NCI-H69 (cell line): ENCODE measurements at regions not wholly inside any gene's neighbourhood (a gene's known extent, or its start where the extent isn't known, plus 50 kb on each side); places are given as distances from the start of the nearest gene placed in this dataset.
"Not testable (repeated sequence)": the region's sequence is repeated elsewhere in the genome, so short reads cannot be mapped to it uniquely, and the experiment has no call there.

Experiments used
- DNase-seq: peaks from one replicate; lab custom pipeline; 2025; lab: John Stamatoyannopoulos, UW

- DNase-seq = not testable (repeated sequence)
These were observed 1671.4 kb downstream of the C4orf33 start for GRCh38 chr4:130767384-130767783.

- not testable (repeated sequence) for DNase-seq
These were observed 1677.0 kb downstream of the C4orf33 start for GRCh38 chr4:130772966-130773365.

- peak; percentile 47 for DNase-seq
These were observed 1712.5 kb downstream of the C4orf33 start for GRCh38 chr4:130808492-130808891.

GRCh38 chr4:130812117-130812765 is 1716.3 kb downstream of the C4orf33 start:
- peak; percentile 15 for DNase-seq

GRCh38 chr4:130814896-130815295 is 1718.9 kb downstream of the C4orf33 start:
- DNase-seq = no peak

- peak; percentile 3 for DNase-seq
These were observed 1724.5 kb downstream of the C4orf33 start for GRCh38 chr4:130820448-130820847.

GRCh38 chr4:130825284-130825683 is 1729.3 kb downstream of the C4orf33 start:
- no peak for DNase-seq

GRCh38 chr4:130850019-130850524 is 1754.1 kb downstream of the C4orf33 start:
- DNase-seq = peak; percentile 49

GRCh38 chr4:130851107-130851506 is 1755.2 kb downstream of the C4orf33 start:
- no peak for DNase-seq

GRCh38 chr4:130851932-130852331 is 1756.0 kb downstream of the C4orf33 start:
- DNase-seq = no peak

GRCh38 chr4:130855533-130855932 is 1759.6 kb downstream of the C4orf33 start:
- peak; percentile 85 for DNase-seq

- DNase-seq = no peak
These were observed 1764.0 kb downstream of the C4orf33 start for GRCh38 chr4:130859991-130860390.

GRCh38 chr4:130896920-130897319 is 1801.0 kb downstream of the C4orf33 start:
- no peak for DNase-seq

- no peak for DNase-seq
These were observed 1805.4 kb downstream of the C4orf33 start for GRCh38 chr4:130901321-130901720.

- DNase-seq = peak; percentile 36
These were observed 1827.0 kb downstream of the C4orf33 start for GRCh38 chr4:130922955-130923354.

GRCh38 chr4:130955520-130955919 is 1859.6 kb downstream of the C4orf33 start:
- peak; percentile 4 for DNase-seq

- peak; percentile 43 for DNase-seq
These were observed 1889.4 kb downstream of the C4orf33 start for GRCh38 chr4:130985371-130985770.

- no peak for DNase-seq
These were observed 1900.0 kb downstream of the C4orf33 start for GRCh38 chr4:130995988-130996387.

- no peak for DNase-seq
These were observed 1905.4 kb downstream of the C4orf33 start for GRCh38 chr4:131001371-131001770.

GRCh38 chr4:131002132-131002531 is 1906.2 kb downstream of the C4orf33 start:
- DNase-seq = peak; percentile 10

- no peak for DNase-seq
These were observed 1910.4 kb downstream of the C4orf33 start for GRCh38 chr4:131006388-131006787.

GRCh38 chr4:131011961-131012360 is 1916.0 kb downstream of the C4orf33 start:
- not testable (repeated sequence) for DNase-seq

- no peak for DNase-seq
These were observed 1917.3 kb downstream of the C4orf33 start for GRCh38 chr4:131013226-131013625.

- no peak for DNase-seq
These were observed 1930.8 kb downstream of the C4orf33 start for GRCh38 chr4:131026771-131027170.
